ENCODE measurements at regions not wholly inside any gene's neighbourhood (a gene's known extent, or its start where the extent isn't known, plus 50 kb on each side); places are given as distances from the start of the nearest gene placed in this dataset.

DNA sequence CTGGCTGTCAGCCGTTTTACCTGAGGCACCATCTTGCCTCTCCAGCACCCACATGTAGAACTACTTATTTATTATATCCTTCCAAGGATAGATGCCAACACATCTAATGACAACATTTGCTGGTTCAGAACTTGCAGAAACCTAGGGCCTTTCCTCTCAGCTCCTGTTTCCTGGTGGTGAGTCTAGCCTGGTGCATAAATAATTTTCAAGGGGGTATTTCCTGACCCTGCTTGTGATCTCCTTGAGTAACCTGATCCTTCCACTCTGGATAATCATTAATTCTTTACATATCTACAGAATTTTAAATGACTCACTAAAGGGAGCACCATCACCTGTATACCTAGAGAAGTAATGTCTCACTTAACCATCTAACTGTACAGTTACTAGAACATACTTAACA is 153.4 kb downstream of the PPARGC1A start:
- TF ChIP-seq, protein P1, sequence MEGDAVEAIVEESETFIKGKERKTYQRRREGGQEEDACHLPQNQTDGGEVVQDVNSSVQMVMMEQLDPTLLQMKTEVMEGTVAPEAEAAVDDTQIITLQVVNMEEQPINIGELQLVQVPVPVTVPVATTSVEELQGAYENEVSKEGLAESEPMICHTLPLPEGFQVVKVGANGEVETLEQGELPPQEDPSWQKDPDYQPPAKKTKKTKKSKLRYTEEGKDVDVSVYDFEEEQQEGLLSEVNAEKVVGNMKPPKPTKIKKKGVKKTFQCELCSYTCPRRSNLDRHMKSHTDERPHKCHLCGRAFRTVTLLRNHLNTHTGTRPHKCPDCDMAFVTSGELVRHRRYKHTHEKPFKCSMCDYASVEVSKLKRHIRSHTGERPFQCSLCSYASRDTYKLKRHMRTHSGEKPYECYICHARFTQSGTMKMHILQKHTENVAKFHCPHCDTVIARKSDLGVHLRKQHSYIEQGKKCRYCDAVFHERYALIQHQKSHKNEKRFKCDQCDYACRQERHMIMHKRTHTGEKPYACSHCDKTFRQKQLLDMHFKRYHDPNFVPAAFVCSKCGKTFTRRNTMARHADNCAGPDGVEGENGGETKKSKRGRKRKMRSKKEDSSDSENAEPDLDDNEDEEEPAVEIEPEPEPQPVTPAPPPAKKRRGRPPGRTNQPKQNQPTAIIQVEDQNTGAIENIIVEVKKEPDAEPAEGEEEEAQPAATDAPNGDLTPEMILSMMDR (conservative IDR thresholded peaks at IDR 0.05 in 1 of 2, IDR thresholded peaks at IDR 0.05 in 1 of 2; ENCODE audit: low read depth in 1 of 2, low read length in 2 of 2) = no peak
- no peak for TF ChIP-seq EZH2 (IDR thresholded peaks at IDR 0.05; ENCODE audit: low read length, missing control alignments)

All from fibroblast of lung (primary cell).